ENCODE measurements at regions not wholly inside any gene's neighbourhood (a gene's known extent, or its start where the extent isn't known, plus 50 kb on each side); places are given as distances from the start of the nearest gene placed in this dataset.

DNA sequence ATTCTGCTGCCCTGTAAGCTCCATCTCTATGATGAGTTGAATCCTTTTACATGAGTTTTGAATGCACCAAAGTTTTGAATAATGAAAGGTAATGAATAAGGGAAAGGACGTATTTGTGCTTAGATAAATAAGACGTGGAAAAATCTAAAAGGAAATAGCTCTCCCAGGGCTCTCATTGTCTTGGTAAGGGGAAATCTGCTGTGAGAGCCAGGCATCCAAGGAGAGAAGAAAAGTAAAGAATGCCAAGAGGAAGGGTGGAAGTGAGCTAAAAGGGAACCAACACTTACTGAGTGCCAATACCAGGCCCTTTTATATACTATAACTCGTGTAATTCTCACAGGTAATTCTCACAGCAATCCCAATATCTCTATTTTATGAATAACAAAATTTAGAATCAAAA is 62.6 kb upstream of the KLHL13 start:
- ChIA-PET POLR2A (no interaction called here), CTCF (no interaction called here)
- H3K27me3 Mint-ChIP-seq, result no peaks in the 10 kb centered on the region

DNA sequence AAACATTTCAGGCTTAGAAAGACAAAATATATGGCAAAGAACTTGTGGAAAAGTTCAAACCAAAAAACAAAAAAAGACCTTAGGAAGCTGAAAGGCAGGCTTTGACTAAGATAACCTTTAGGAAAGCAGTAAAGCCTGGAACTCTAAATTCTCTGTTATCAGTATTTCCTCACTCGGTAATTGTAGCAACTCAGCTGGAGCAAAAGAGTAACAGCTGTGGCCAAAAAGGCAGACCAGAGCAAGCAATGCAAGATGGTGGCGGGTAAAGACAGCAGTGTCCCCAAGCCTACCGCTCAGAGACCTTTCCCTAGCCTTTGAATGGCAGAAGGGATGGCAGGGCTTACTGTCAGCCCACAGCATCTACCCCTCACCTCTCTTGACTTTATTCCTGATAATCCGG is 63.1 kb upstream of the KLHL13 start:
- ATAC-seq (ENCODE audit: low read depth) (no peak), DNase-seq (no peak)
- no peak overlapping the region for H3K27ac Mint-ChIP-seq
- no peaks in the 10 kb centered on the region for H3K36me3 Mint-ChIP-seq (ENCODE audit: low read depth)
- ChIA-PET POLR2A (no interaction called here), CTCF (no interaction called here)
- H3K9me3 Mint-ChIP-seq, result peaks cover 2% of the 10 kb centered on the region
- no peaks in the 10 kb centered on the region for H3K4me1 Mint-ChIP-seq
- H3K4me3 Mint-ChIP-seq, result no peak overlapping the region
- no peaks in the 10 kb centered on the region for H3K27me3 Mint-ChIP-seq
- TF ChIP-seq, protein P1, sequence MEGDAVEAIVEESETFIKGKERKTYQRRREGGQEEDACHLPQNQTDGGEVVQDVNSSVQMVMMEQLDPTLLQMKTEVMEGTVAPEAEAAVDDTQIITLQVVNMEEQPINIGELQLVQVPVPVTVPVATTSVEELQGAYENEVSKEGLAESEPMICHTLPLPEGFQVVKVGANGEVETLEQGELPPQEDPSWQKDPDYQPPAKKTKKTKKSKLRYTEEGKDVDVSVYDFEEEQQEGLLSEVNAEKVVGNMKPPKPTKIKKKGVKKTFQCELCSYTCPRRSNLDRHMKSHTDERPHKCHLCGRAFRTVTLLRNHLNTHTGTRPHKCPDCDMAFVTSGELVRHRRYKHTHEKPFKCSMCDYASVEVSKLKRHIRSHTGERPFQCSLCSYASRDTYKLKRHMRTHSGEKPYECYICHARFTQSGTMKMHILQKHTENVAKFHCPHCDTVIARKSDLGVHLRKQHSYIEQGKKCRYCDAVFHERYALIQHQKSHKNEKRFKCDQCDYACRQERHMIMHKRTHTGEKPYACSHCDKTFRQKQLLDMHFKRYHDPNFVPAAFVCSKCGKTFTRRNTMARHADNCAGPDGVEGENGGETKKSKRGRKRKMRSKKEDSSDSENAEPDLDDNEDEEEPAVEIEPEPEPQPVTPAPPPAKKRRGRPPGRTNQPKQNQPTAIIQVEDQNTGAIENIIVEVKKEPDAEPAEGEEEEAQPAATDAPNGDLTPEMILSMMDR (IDR thresholded peaks at IDR 0.05), result no peak
- intact Hi-C loops (cut with micrococcal nuclease), result no loop called here

More for the DNA sequence above, 62.6 kb upstream of the KLHL13 start:
- H3K9me3 Mint-ChIP-seq, result peaks cover 2% of the 10 kb centered on the region
- H3K27ac Mint-ChIP-seq, result no peak overlapping the region
- intact Hi-C loops (cut with micrococcal nuclease), result no loop called here
- TF ChIP-seq, protein P1 (IDR thresholded peaks at IDR 0.05), result no peak
- no peaks in the 10 kb centered on the region for H3K4me1 Mint-ChIP-seq
- no peak overlapping the region for H3K4me3 Mint-ChIP-seq
- ATAC-seq (ENCODE audit: low read depth), result no peak
- H3K36me3 Mint-ChIP-seq (ENCODE audit: low read depth), result no peaks in the 10 kb centered on the region
- DNase-seq, result no peak

DNA sequence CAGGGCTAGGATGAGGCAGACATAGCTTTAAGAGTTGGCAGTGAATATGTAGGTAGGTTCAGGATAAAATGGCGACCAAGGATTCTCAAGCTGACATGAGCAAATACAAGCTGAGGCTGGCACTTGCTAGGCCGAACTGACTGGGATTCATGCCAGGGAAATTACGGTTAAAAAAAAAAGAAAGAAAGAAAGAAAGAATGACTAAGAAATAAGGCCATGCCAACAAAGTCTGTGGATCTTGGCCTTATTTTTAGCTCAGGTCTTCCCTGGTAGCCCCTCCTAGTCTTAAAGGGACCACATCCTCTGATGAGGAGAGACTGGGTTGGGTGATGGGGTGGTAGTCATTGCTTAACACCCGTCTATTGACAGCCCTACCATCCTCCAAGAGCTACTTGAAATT is 64.4 kb upstream of the KLHL13 start:
- Mint-ChIP-seq H3K4me3 (no peak overlapping the region), H3K36me3 (ENCODE audit: low read depth) (no peaks in the 10 kb centered on the region), H3K27ac (no peak overlapping the region), H3K9me3 (peaks cover 2% of the 10 kb centered on the region), H3K4me1 (no peaks in the 10 kb centered on the region), H3K27me3 (no peaks in the 10 kb centered on the region)
- TF ChIP-seq, protein P1 (IDR thresholded peaks at IDR 0.05), result no peak
- intact Hi-C loops (cut with micrococcal nuclease), result no loop called here
- POLR2A ChIA-PET, result no interaction called here
- CTCF ChIA-PET, result no interaction called here
- ATAC-seq (ENCODE audit: low read depth) (no peak), DNase-seq (no peak)

DNA sequence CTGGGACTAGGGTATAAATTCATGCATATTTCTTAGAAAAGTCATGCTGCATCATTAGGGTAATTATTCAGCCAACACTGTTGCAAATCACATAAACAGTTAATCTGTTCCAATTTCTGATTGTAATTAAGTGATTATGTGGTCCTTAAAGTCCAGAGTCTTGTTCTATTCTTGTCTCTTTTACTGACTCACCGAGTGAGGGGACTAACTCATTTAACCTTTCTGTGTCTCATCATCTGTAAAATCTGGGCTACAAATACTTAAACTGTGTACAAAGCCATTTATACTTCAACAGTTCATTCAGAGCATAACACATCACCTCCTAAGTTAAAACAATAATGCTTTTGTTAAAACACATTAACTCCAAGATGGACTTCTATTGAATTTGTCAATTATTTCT is 65.4 kb upstream of the KLHL13 start:
- POLR2A ChIA-PET, result no interaction called here
- H3K27me3 Mint-ChIP-seq, result no peaks in the 10 kb centered on the region
- H3K36me3 Mint-ChIP-seq (ENCODE audit: low read depth), result no peaks in the 10 kb centered on the region
- H3K9me3 Mint-ChIP-seq, result peaks cover 2% of the 10 kb centered on the region
- CTCF ChIA-PET, result no interaction called here
- no peak overlapping the region for H3K4me3 Mint-ChIP-seq
- TF ChIP-seq, protein P1 (IDR thresholded peaks at IDR 0.05), result no peak
- no peaks in the 10 kb centered on the region for H3K4me1 Mint-ChIP-seq
- intact Hi-C loops (cut with micrococcal nuclease), result no loop called here
- no peak for DNase-seq
- no peak for ATAC-seq (ENCODE audit: low read depth)
- H3K27ac Mint-ChIP-seq, result no peak overlapping the region

DNA sequence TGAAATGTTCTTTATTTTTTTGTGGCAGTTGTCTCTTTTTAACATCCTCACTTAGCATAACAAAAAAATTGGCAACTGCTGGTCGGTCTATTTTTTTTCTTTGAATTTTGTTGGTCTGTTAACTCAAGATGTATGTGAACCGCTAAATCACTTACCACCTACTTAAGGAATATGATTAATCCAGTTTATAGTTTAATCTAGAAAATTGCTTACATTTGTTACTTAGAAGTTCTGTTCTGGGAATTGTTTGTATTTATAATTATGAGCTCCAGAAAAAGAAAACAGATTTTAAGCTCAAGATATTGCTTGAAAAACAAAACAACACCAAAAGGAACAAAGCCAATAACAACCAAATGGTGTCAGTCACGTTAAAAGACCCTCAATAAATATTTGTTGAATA is 66.1 kb upstream of the KLHL13 start:
- CTCF ChIA-PET, result no interaction called here
- Mint-ChIP-seq H3K4me1 (no peaks in the 10 kb centered on the region), H3K27me3 (no peaks in the 10 kb centered on the region), H3K4me3 (no peak overlapping the region), H3K27ac (no peak overlapping the region), H3K9me3 (peaks cover 2% of the 10 kb centered on the region), H3K36me3 (ENCODE audit: low read depth) (no peaks in the 10 kb centered on the region)
- DNase-seq (no peak), ATAC-seq (ENCODE audit: low read depth) (no peak)
- POLR2A ChIA-PET, result no interaction called here
- TF ChIP-seq, protein P1 (IDR thresholded peaks at IDR 0.05), result no peak
- intact Hi-C loops (cut with micrococcal nuclease), result no loop called here

Measured in activated B cell treated with CpG ODN at 0.5 μM for 24 hours (primary cell).